ENCODE measurements at regions not wholly inside any gene's neighbourhood (a gene's known extent, or its start where the extent isn't known, plus 50 kb on each side); places are given as distances from the start of the nearest gene placed in this dataset.

GRCh38 chr4:29002151-29002550 lies 1718.0 kb upstream of the PCDH7 start:
- H3K4me3 ChIP-seq (ENCODE audit: low read depth in 2 of 2, low read length in 2 of 2) = no peak overlapping the region
- in situ Hi-C loops (cut with HindIII; ENCODE audit: low pct_unique_long_range_greater_than_20kb, low sequenced_read_pairs) (no loop called here), intact Hi-C loops (cut with micrococcal nuclease; ENCODE audit: unreplicated experiment) (no loop called here)
- no peak for DNase-seq (ENCODE audit: low read depth, low spot score)
- no peak for TF ChIP-seq CTCF (IDR thresholded peaks at IDR 0.05)
- TF ChIP-seq TCF7L2 (IDR thresholded peaks at IDR 0.05; ENCODE audit: low read depth, low read length) = no peak
- no peak for TF ChIP-seq REST (IDR thresholded peaks at IDR 0.05; ENCODE audit: insufficient read depth in 1 of 2, low read depth in 2 of 2, low read length in 1 of 2)
- no peak for TF ChIP-seq SIN3A (IDR thresholded peaks at IDR 0.05; ENCODE audit: borderline replicate concordance, insufficient read depth, low read depth, low read length)
- TF ChIP-seq POLR2AphosphoS5 (IDR thresholded peaks at IDR 0.05; ENCODE audit: low read depth, low read length) = no peak
- ATAC-seq = no peak
- H3K4me1 ChIP-seq (ENCODE audit: control insufficient read depth, insufficient read depth, low read length) = no peaks in the 10 kb centered on the region
- H3K27ac ChIP-seq (ENCODE audit: low read length) = no peak overlapping the region
- H3K9me3 ChIP-seq (ENCODE audit: control insufficient read depth, insufficient read depth, low read depth, low read length) = no peaks in the 10 kb centered on the region
- no peaks in the 10 kb centered on the region for H3K36me3 ChIP-seq (ENCODE audit: control insufficient read depth, insufficient read depth, low read length)
- no peaks in the 10 kb centered on the region for H3K27me3 ChIP-seq (ENCODE audit: control insufficient read depth, insufficient read depth, low read length)
- ChIA-PET POLR2A (no interaction called here), CTCF (no interaction called here)
- no TSS peak for BruUV-seq (replicated peaks)

- POLR2A ChIA-PET = no interaction called here
- Histone ChIP-seq H3K27me3 (ENCODE audit: control insufficient read depth, insufficient read depth, low read length) (no peaks in the 10 kb centered on the region), H3K9me3 (ENCODE audit: control insufficient read depth, insufficient read depth, low read depth, low read length) (no peaks in the 10 kb centered on the region), H3K27ac (ENCODE audit: low read length) (no peak overlapping the region), H3K4me3 (ENCODE audit: low read depth in 2 of 2, low read length in 2 of 2) (no peak overlapping the region), H3K4me1 (ENCODE audit: control insufficient read depth, insufficient read depth, low read length) (no peaks in the 10 kb centered on the region), H3K36me3 (ENCODE audit: control insufficient read depth, insufficient read depth, low read length) (no peaks in the 10 kb centered on the region)
- in situ Hi-C loops (cut with HindIII; ENCODE audit: low pct_unique_long_range_greater_than_20kb, low sequenced_read_pairs) (no loop called here), intact Hi-C loops (cut with micrococcal nuclease; ENCODE audit: unreplicated experiment) (no loop called here)
- no peak for ATAC-seq
- CTCF ChIA-PET = no interaction called here
- TF ChIP-seq REST (IDR thresholded peaks at IDR 0.05; ENCODE audit: insufficient read depth in 1 of 2, low read depth in 2 of 2, low read length in 1 of 2) (no peak), TCF7L2 (IDR thresholded peaks at IDR 0.05; ENCODE audit: low read depth, low read length) (no peak), POLR2AphosphoS5 (IDR thresholded peaks at IDR 0.05; ENCODE audit: low read depth, low read length) (no peak), SIN3A (IDR thresholded peaks at IDR 0.05; ENCODE audit: borderline replicate concordance, insufficient read depth, low read depth, low read length) (no peak), CTCF (IDR thresholded peaks at IDR 0.05) (no peak)
- no TSS peak for BruUV-seq (replicated peaks)
- no peak for DNase-seq (ENCODE audit: low read depth, low spot score)
Observed at GRCh38 chr4:29005838-29006237, 1714.3 kb upstream of the PCDH7 start.

All from Panc1 (cell line).